K562 (cell line): ENCODE measurements at regions not wholly inside any gene's neighbourhood (a gene's known extent, or its start where the extent isn't known, plus 50 kb on each side); places are given as distances from the start of the nearest gene placed in this dataset.

Experiments used
- ARID3A ChIP-seq: IDR thresholded peaks from 2 replicates; pipeline ENCODE4 v1.6.1; 2012; ENCODE audit warnings: low read depth, low read length, improper control_type of control experiment, borderline replicate concordance
- ATF3 ChIP-seq, 2 experiments: fragments of 450-650 bp in 1 of 2; sonication (generic) in 1 of 2; formaldehyde crosslinking in 1 of 2; IDR thresholded peaks in 1 of 2; conservative IDR thresholded peaks in 1 of 2; 2 replicates each; pipeline versions ENCODE4 v1.6.1 to v1.8.1; 2016 to 2023; ENCODE audit warnings: mild to moderate bottlenecking in 2 of 2, moderate library complexity in 2 of 2, inconsistent platforms in 1 of 2, missing genetic modification reagents in 1 of 2
- CTCF ChIP-seq, 3 experiments: IDR thresholded peaks in 2 of 3; conservative IDR thresholded peaks in 1 of 3; 2 replicates each; pipeline ENCODE4 v1.5.1; 2011 to 2012; ENCODE audit warnings: low read length in 3 of 3, mild to moderate bottlenecking in 3 of 3, control low read depth in 2 of 3, improper control_type of control experiment in 1 of 3, inconsistent platforms in 1 of 3, low read depth in 1 of 3, mixed read lengths in 1 of 3, moderate library complexity in 1 of 3; ENCODE audit not compliant: insufficient read depth in 2 of 3
- HMGXB4 ChIP-seq: sonication (generic); formaldehyde crosslinking; IDR thresholded peaks from 2 replicates; pipeline ENCODE4 v1.8.1; 2023; ENCODE audit warnings: mild to moderate bottlenecking, missing genetic modification reagents
- JUNB ChIP-seq: fragments of 450-650 bp; formaldehyde crosslinking; conservative IDR thresholded peaks from 2 replicates; pipeline ENCODE4 v1.4.0; 2020; ENCODE audit warnings: mild to moderate bottlenecking
- MNT ChIP-seq, 2 experiments: fragments of 450-650 bp; conservative IDR thresholded peaks; 2 replicates each; pipeline ENCODE4 v1.6.1; 2017; ENCODE audit warnings: mild to moderate bottlenecking in 2 of 2, moderate library complexity in 2 of 2
- POLR2A ChIP-seq: fragments of 450-650 bp; conservative IDR thresholded peaks from 2 replicates; pipeline ENCODE4 v1.6.1; 2016
- SMAD3 ChIP-seq: fragments of 450-650 bp; formaldehyde crosslinking; conservative IDR thresholded peaks from 2 replicates; pipeline ENCODE4 v1.4.0; 2020; ENCODE audit warnings: mild to moderate bottlenecking
- SMARCE1 ChIP-seq: fragments of 450-650 bp; IDR thresholded peaks from 2 replicates; pipeline ENCODE4 v1.7.1; 2016; ENCODE audit warnings: mild to moderate bottlenecking
- SNAPC5 ChIP-seq: fragments of 250-450 bp; sonication (Bioruptor Pico); IDR thresholded peaks from 2 replicates; pipeline ENCODE4 v1.8.0; 2021; ENCODE audit warnings: moderate library complexity, mild to moderate bottlenecking, inconsistent platforms
- SOX6 ChIP-seq: fragments of 450-650 bp; IDR thresholded peaks from 2 replicates; pipeline ENCODE4 v1.6.1; 2014; ENCODE audit warnings: mild to moderate bottlenecking
- U2AF2 ChIP-seq: fragments of 200-400 bp; formaldehyde crosslinking; optimal IDR thresholded peaks from 2 replicates; pipeline ENCODE3; 2017; ENCODE audit warnings: low read depth, mild to moderate bottlenecking, low read length
- ZNF717 ChIP-seq: fragments of 250-450 bp; sonication (Bioruptor Pico); IDR thresholded peaks from 2 replicates; pipeline ENCODE4 v1.5.0; 2021

GRCh38 chr6:97524811-97525210 is 241.8 kb upstream of the MMS22L start:
- TF ChIP-seq SMARCE1 (no peak), HMGXB4 (no peak), ARID3A (no peak), SMAD3 (CRISPR knock-in tag) (no peak), U2AF2 (no peak), CTCF (IDR thresholded peaks at IDR 0.05 in 2 of 3, conservative IDR thresholded peaks at IDR 0.05 in 1 of 3; ENCODE audit: insufficient read depth in 2 of 3, low read depth in 1 of 3, low read length in 3 of 3) (no peak), JUNB (no peak), MNT (conservative IDR thresholded peaks at IDR 0.05) (no peak), SNAPC5 (no peak), SOX6 (no peak), POLR2A (no peak), ATF3 (IDR thresholded peaks at IDR 0.05) (no peak), ATF3 (CRISPR knock-in tag; conservative IDR thresholded peaks at IDR 0.05) (no peak), ZNF717 (CRISPR knock-in tag) (no peak)
